GM19238 (cell line): ENCODE measurements at regions not wholly inside any gene's neighbourhood (a gene's known extent, or its start where the extent isn't known, plus 50 kb on each side); places are given as distances from the start of the nearest gene placed in this dataset.

Experiments used
- DNase-seq: peaks from one replicate; pipeline ENCODE4 v3.0.0; 2011; ENCODE audit warnings: low spot score; ENCODE audit not compliant: insufficient read length

- no peak for DNase-seq
These were observed 55.2 kb downstream of the TTC32 start for GRCh38 chr2:19846567-19846966.

- no peak for DNase-seq
These were observed 55.8 kb downstream of the TTC32 start for GRCh38 chr2:19846030-19846429.

- no peak for DNase-seq
These were observed 56.4 kb downstream of the TTC32 start for GRCh38 chr2:19845323-19845920.

GRCh38 chr2:19844750-19845149, 57.0 kb downstream of the TTC32 start:
- DNase-seq: no peak

- no peak for DNase-seq
These were observed 57.7 kb downstream of the TTC32 start for GRCh38 chr2:19843992-19844515.

GRCh38 chr2:19841918-19842693, 59.7 kb downstream of the TTC32 start:
- no peak for DNase-seq

- no peak for DNase-seq
These were observed 62.3 kb downstream of the TTC32 start for GRCh38 chr2:19839438-19839837.

- DNase-seq: no peak
These were observed 63.2 kb downstream of the TTC32 start for GRCh38 chr2:19838616-19839015.

GRCh38 chr2:19837235-19837766, 64.5 kb downstream of the TTC32 start:
- DNase-seq: no peak

- DNase-seq: no peak
These were observed 66.0 kb downstream of the TTC32 start for GRCh38 chr2:19835781-19836281.

- DNase-seq: no peak
These were observed 67.8 kb downstream of the TTC32 start for GRCh38 chr2:19833978-19834377.

GRCh38 chr2:19829672-19830071, 72.1 kb downstream of the TTC32 start:
- DNase-seq: no peak

GRCh38 chr2:19826874-19827273, 74.9 kb downstream of the TTC32 start:
- DNase-seq: no peak

GRCh38 chr2:19823507-19823906, 78.3 kb downstream of the TTC32 start:
- no peak for DNase-seq

GRCh38 chr2:19819097-19820065, 82.4 kb downstream of the TTC32 start:
- DNase-seq: no peak

- DNase-seq: no peak
These were observed 83.2 kb downstream of the TTC32 start for GRCh38 chr2:19818543-19818942.

- DNase-seq: no peak
These were observed 83.7 kb downstream of the TTC32 start for GRCh38 chr2:19818039-19818438.

- DNase-seq: no peak
These were observed 86.0 kb downstream of the TTC32 start for GRCh38 chr2:19815746-19816145.

GRCh38 chr2:19812166-19812565, 89.6 kb downstream of the TTC32 start:
- no peak for DNase-seq

- DNase-seq: no peak
These were observed 90.6 kb downstream of the TTC32 start for GRCh38 chr2:19811186-19811585.

GRCh38 chr2:19810637-19811036, 91.1 kb downstream of the TTC32 start:
- no peak for DNase-seq
